K562 (cell line): ENCODE measurements at regions not wholly inside any gene's neighbourhood (a gene's known extent, or its start where the extent isn't known, plus 50 kb on each side); places are given as distances from the start of the nearest gene placed in this dataset.

Experiments used
- CEBPB ChIP-seq: fragments of 450-650 bp; IDR thresholded peaks from 2 replicates; pipeline ENCODE4 v1.6.1; 2016; ENCODE audit warnings: missing genetic modification characterization, missing compliant biosample characterization
- CHD2 ChIP-seq: IDR thresholded peaks from 2 replicates; pipeline ENCODE4 v1.6.1; 2011; ENCODE audit warnings: low read depth, low read length
- KAT7 ChIP-seq: sonication (generic); formaldehyde crosslinking; IDR thresholded peaks from 2 replicates; pipeline ENCODE4 v1.8.0; 2022; ENCODE audit warnings: missing genetic modification reagents, mild to moderate bottlenecking, borderline replicate concordance
- NRF1 ChIP-seq, 2 experiments: fragments of 450-650 bp; IDR thresholded peaks in 1 of 2; conservative IDR thresholded peaks in 1 of 2; 2 replicates each; pipeline ENCODE4 v1.6.1; 2014; ENCODE audit warnings: mild to moderate bottlenecking in 2 of 2
- RAD51 ChIP-seq: fragments of 450-650 bp; IDR thresholded peaks from 2 replicates; pipeline ENCODE4 v1.7.1; 2016; ENCODE audit warnings: low read depth, mild to moderate bottlenecking, borderline replicate concordance
- SMC3 ChIP-seq: conservative IDR thresholded peaks from 2 replicates; pipeline ENCODE4 v1.6.1; 2011; ENCODE audit warnings: low read depth, low read length, improper control_type of control experiment; ENCODE audit not compliant: insufficient read depth
- SP1 ChIP-seq: sonication (generic); formaldehyde crosslinking; IDR thresholded peaks from 2 replicates; pipeline ENCODE4 v1.8.1; 2022; ENCODE audit warnings: mild to moderate bottlenecking, missing genetic modification reagents
- SPI1 ChIP-seq: IDR thresholded peaks from 2 replicates; pipeline ENCODE4 v1.6.1; 2011; ENCODE audit warnings: low read depth, low read length, control low read depth, borderline replicate concordance
- STAT5A ChIP-seq: IDR thresholded peaks from 2 replicates; pipeline ENCODE4 v1.6.1; 2012; ENCODE audit warnings: low read length, inconsistent platforms, borderline replicate concordance
- ZSCAN29 ChIP-seq: fragments of 450-650 bp; IDR thresholded peaks from 2 replicates; pipeline ENCODE4 v1.6.1; 2017
- TF ChIP-seq, protein P1 (sequence below), 3 experiments: fragments of 200-800 bp in 1 of 3; sonication (Bioruptor generic) in 1 of 3; sonication (generic) in 1 of 3; formaldehyde crosslinking in 1 of 3; IDR thresholded peaks; 2 replicates each; pipeline versions ENCODE4 v1.6.1 to v1.8.0; 2016 to 2022; ENCODE audit warnings: mild to moderate bottlenecking in 2 of 3, missing compliant biosample characterization in 2 of 3, missing genetic modification characterization in 2 of 3, missing genetic modification reagents in 1 of 3
- TF ChIP-seq, protein P2 (sequence below), 3 experiments: IDR thresholded peaks in 2 of 3; conservative IDR thresholded peaks in 1 of 3; 2 replicates each; pipeline ENCODE4 v1.5.1; 2011 to 2012; ENCODE audit warnings: low read length in 3 of 3, mild to moderate bottlenecking in 3 of 3, control low read depth in 2 of 3, improper control_type of control experiment in 1 of 3, inconsistent platforms in 1 of 3, low read depth in 1 of 3, mixed read lengths in 1 of 3, moderate library complexity in 1 of 3; ENCODE audit not compliant: insufficient read depth in 2 of 3

DNA sequence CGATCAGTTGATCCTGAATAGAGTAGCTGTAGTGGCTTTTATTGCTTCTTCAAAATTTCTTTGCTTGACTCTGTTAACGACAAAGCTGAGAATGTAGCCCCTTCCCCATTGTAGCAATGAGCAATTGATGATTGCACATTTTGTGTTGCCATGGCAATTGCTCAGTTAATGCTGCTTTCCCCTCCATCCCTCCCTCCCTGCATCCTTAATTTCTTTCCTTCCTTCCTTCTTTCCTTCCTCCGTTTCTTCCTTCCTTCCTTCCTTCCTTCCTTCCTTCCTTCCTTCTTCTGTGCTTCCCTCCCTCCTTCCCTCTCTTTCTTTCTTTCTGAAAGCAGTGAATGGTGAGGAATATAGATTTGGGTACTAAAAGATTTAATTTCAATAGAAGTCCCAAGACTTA lies 557.3 kb upstream of the MAP3K7 start:
- TF ChIP-seq RAD51 (no peak), NRF1 (conservative IDR thresholded peaks at IDR 0.05 in 1 of 2, IDR thresholded peaks at IDR 0.05 in 1 of 2) (no peak), CHD2 (no peak), SPI1 (no peak), SP1 (CRISPR knock-in tag) (no peak), CEBPB (tag) (no peak), KAT7 (no peak), ZSCAN29 (no peak), SMC3 (no peak), STAT5A (no peak)
- TF ChIP-seq, protein P1, sequence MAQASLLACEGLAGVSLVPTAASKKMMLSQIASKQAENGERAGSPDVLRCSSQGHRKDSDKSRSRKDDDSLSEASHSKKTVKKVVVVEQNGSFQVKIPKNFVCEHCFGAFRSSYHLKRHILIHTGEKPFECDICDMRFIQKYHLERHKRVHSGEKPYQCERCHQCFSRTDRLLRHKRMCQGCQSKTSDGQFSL (CRISPR knock-in tag; IDR thresholded peaks at IDR 0.05) = no peak
- TF ChIP-seq, protein P1 (tag; IDR thresholded peaks at IDR 0.05) = no peak
- TF ChIP-seq, protein P2, sequence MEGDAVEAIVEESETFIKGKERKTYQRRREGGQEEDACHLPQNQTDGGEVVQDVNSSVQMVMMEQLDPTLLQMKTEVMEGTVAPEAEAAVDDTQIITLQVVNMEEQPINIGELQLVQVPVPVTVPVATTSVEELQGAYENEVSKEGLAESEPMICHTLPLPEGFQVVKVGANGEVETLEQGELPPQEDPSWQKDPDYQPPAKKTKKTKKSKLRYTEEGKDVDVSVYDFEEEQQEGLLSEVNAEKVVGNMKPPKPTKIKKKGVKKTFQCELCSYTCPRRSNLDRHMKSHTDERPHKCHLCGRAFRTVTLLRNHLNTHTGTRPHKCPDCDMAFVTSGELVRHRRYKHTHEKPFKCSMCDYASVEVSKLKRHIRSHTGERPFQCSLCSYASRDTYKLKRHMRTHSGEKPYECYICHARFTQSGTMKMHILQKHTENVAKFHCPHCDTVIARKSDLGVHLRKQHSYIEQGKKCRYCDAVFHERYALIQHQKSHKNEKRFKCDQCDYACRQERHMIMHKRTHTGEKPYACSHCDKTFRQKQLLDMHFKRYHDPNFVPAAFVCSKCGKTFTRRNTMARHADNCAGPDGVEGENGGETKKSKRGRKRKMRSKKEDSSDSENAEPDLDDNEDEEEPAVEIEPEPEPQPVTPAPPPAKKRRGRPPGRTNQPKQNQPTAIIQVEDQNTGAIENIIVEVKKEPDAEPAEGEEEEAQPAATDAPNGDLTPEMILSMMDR (IDR thresholded peaks at IDR 0.05 in 2 of 3, conservative IDR thresholded peaks at IDR 0.05 in 1 of 3; ENCODE audit: insufficient read depth in 2 of 3, low read depth in 1 of 3, low read length in 3 of 3) = no peak
